ENCODE measurements at regions not wholly inside any gene's neighbourhood (a gene's known extent, or its start where the extent isn't known, plus 50 kb on each side); places are given as distances from the start of the nearest gene placed in this dataset.

- Histone ChIP-seq H2AFZ (ENCODE audit: low read length) (no peak overlapping the region), H3K79me1 (ENCODE audit: insufficient read depth, low read depth, low read length, poor library complexity, severe bottlenecking) (no peaks in the 10 kb centered on the region), H4K8ac (replicated peaks; ENCODE audit: insufficient read length, low read depth, low read length) (no peak overlapping the region), H4K5ac (ENCODE audit: insufficient read length, low read depth, low read length) (no peak overlapping the region), H4K91ac (ENCODE audit: insufficient read length, low read depth, low read length) (no peak overlapping the region), H3K56ac (ENCODE audit: insufficient read length, low read depth, low read length) (no peak overlapping the region), H2BK15ac (ENCODE audit: low read depth, low read length) (no peak overlapping the region), H3K27ac (ENCODE audit: insufficient read length, low read depth, low read length) (no peak overlapping the region), H3K9ac (ENCODE audit: extremely low read depth, insufficient read length, low read length) (no peak overlapping the region), H3K23me2 (ENCODE audit: insufficient read length, low read depth, low read length, poor library complexity, severe bottlenecking) (no peaks in the 10 kb centered on the region), H4K20me1 (ENCODE audit: control insufficient read depth, insufficient read depth, insufficient read length) (no peaks in the 10 kb centered on the region), H3K23ac (ENCODE audit: insufficient read length, low read depth, low read length) (no peak overlapping the region), H3K18ac (ENCODE audit: insufficient read length, low read depth, low read length) (no peak overlapping the region), H2BK12ac (ENCODE audit: insufficient read length, low read depth, low read length) (no peak overlapping the region), H3K79me2 (ENCODE audit: insufficient read depth, low read length) (no peaks in the 10 kb centered on the region), H3K27me3 (ENCODE audit: insufficient read depth, low read length) (no peaks in the 10 kb centered on the region), H3T11ph (ENCODE audit: low read length) (no peak overlapping the region), H2AK5ac (ENCODE audit: insufficient read length, low read length) (no peak overlapping the region), H3K14ac (ENCODE audit: insufficient read depth, low read length) (no peak overlapping the region), H3K9me3 (ENCODE audit: control insufficient read depth, low read depth, low read length) (no peaks in the 10 kb centered on the region), H2BK120ac (ENCODE audit: low read depth, low read length, poor library complexity, severe bottlenecking) (no peak overlapping the region), H3K4me1 (ENCODE audit: insufficient read depth, low read length) (no peaks in the 10 kb centered on the region; the same call in 1 of the 2 replicates), H3K4me2 (ENCODE audit: insufficient read depth, insufficient read length, low read length) (no peak overlapping the region), H3K4ac (ENCODE audit: low read depth, low read length) (no peak overlapping the region), H2BK5ac (ENCODE audit: insufficient read length, low read length) (no peak overlapping the region), H2BK20ac (ENCODE audit: low read depth, low read length, poor library complexity, severe bottlenecking) (no peak overlapping the region)
- no peak for TF ChIP-seq CTCF (conservative IDR thresholded peaks at IDR 0.05)
- no peak overlapping the region for H3K27ac Mint-ChIP-seq
- no CpG with 5 or more reads among the region's 3 CpGs for WGBS (ENCODE audit: extremely low coverage, insufficient read length, low lambda C conversion rate)
- H3K9me3 Mint-ChIP-seq: no peaks in the 10 kb centered on the region
- no peaks in the 10 kb centered on the region; a peak in 1 of 4 replicates for H3K4me1 Mint-ChIP-seq
- no peak overlapping the region for H3K4me3 Mint-ChIP-seq
- no peaks in the 10 kb centered on the region for H3K27me3 Mint-ChIP-seq (ENCODE audit: low read depth)
- DNase-seq: no peak
- H3K36me3 Mint-ChIP-seq (ENCODE audit: insufficient read depth in 1 of 3, low read depth in 3 of 3): no peaks in the 10 kb centered on the region
Measured at GRCh38 chr9:18362901-18363685, 110.9 kb upstream of the ADAMTSL1 start.
